Activated gamma-delta T cell treated with anti-CD3 and anti-CD28 coated beads, Interleukin-2, amount 50 U/mL, for 16 hours (primary cell): ENCODE measurements at regions not wholly inside any gene's neighbourhood (a gene's known extent, or its start where the extent isn't known, plus 50 kb on each side); places are given as distances from the start of the nearest gene placed in this dataset.
"Not testable (repeated sequence)": the region's sequence is repeated elsewhere in the genome, so short reads cannot be mapped to it uniquely, and the experiment has no call there.

Experiments
- DNase-seq: peaks from one replicate; pipeline ENCODE4 v3.0.0-alpha.2; 2020; ENCODE audit warnings: low read depth

- DNase-seq, result no peak
Observed at GRCh38 chr6:155770313-155770712, 314.7 kb upstream of the NOX3 start.

- no peak for DNase-seq
Observed at GRCh38 chr6:155765275-155766194, 309.9 kb upstream of the NOX3 start.

- no peak for DNase-seq
Observed at GRCh38 chr6:155762649-155763048, 307.0 kb upstream of the NOX3 start.

- no peak for DNase-seq
Observed at GRCh38 chr6:155755452-155755851, 299.8 kb upstream of the NOX3 start.

- not testable (repeated sequence) for DNase-seq
Observed at GRCh38 chr6:155748778-155749177, 293.1 kb upstream of the NOX3 start.

GRCh38 chr6:155747491-155747890 lies 291.9 kb upstream of the NOX3 start:
- no peak for DNase-seq

- DNase-seq, result no peak
Observed at GRCh38 chr6:155740781-155741399, 285.3 kb upstream of the NOX3 start.

GRCh38 chr6:155738602-155739105 lies 283.0 kb upstream of the NOX3 start:
- DNase-seq, result no peak

- no peak for DNase-seq
Observed at GRCh38 chr6:155717374-155717773, 261.7 kb upstream of the NOX3 start.

GRCh38 chr6:155710704-155711103 lies 255.1 kb upstream of the NOX3 start:
- no peak for DNase-seq

- DNase-seq, result no peak
Observed at GRCh38 chr6:155709262-155709661, 253.6 kb upstream of the NOX3 start.

- no peak for DNase-seq
Observed at GRCh38 chr6:155708100-155708499, 252.5 kb upstream of the NOX3 start.

- no peak for DNase-seq
Observed at GRCh38 chr6:155706806-155707205, 251.2 kb upstream of the NOX3 start.

- DNase-seq, result no peak
Observed at GRCh38 chr6:155706341-155706740, 250.7 kb upstream of the NOX3 start.

- no peak for DNase-seq
Observed at GRCh38 chr6:155701342-155701741, 245.7 kb upstream of the NOX3 start.

- no peak for DNase-seq
Observed at GRCh38 chr6:155695495-155695894, 239.9 kb upstream of the NOX3 start.

GRCh38 chr6:155694419-155694790 lies 238.8 kb upstream of the NOX3 start:
- DNase-seq, result no peak

- DNase-seq, result no peak
Observed at GRCh38 chr6:155693573-155694418, 238.2 kb upstream of the NOX3 start.

- no peak for DNase-seq
Observed at GRCh38 chr6:155690820-155691219, 235.2 kb upstream of the NOX3 start.

GRCh38 chr6:155687645-155688044 lies 232.0 kb upstream of the NOX3 start:
- no peak for DNase-seq

- no peak for DNase-seq
Observed at GRCh38 chr6:155684416-155685196, 229.0 kb upstream of the NOX3 start.

- DNase-seq, result no peak
Observed at GRCh38 chr6:155678361-155678760, 222.7 kb upstream of the NOX3 start.
